ENCODE measurements at regions not wholly inside any gene's neighbourhood (a gene's known extent, or its start where the extent isn't known, plus 50 kb on each side); places are given as distances from the start of the nearest gene placed in this dataset.
"Not testable (repeated sequence)": the region's sequence is repeated elsewhere in the genome, so short reads cannot be mapped to it uniquely, and the experiment has no call there.

DNA sequence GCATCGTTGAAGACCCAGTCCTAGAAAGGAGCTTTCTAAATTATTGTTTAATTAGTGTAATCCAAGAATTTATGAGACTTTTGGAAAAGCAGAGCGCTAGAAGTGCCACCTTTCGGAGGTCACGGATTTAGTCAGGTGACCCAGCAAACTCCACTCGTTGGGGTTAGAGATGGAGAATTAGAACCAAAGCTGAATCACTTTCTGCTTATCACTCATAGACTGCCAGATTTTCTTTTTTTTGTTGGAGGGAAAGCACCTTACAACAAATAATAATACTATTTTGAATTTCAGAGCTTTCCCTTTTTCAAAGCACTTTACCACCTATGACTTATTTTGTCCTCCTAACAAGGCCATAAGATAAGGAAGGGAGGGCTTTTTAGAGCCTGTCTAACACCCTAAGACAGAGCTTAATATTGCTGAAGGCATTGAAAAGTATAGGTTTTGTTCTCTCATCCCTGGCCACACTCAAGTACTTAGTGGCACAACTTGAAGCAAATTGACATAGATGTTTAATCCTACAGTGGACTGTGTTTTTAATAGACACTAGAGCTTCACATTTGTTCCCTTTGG is 223.2 kb upstream of the PLGLB2 start:
- H3K9me3 ChIP-seq; DNase-seq; in situ Hi-C loops (cut with MboI; ENCODE audit: low pct_ligation_motif_present in 1 of 4, low pct_unique_long_range_greater_than_20kb in 1 of 4, low sequenced_read_pairs in 3 of 4); H3K27me3 ChIP-seq; H3K4me1 ChIP-seq; intact Hi-C loops (cut with DNase I; ENCODE audit: low total_unique reads); H3K36me3 ChIP-seq; H3K4me3 ChIP-seq: not testable (repeated sequence)
- WGBS, 2 donors (ENCODE audit: low coverage in 1 of 2) = 68% methylated on average over 5 of the region's 5 CpGs; no CpG with 5 or more reads in 1 of the 2 donors
- H3K27ac ChIP-seq = peak overlapping the region in 1 of 4 donors; percentile 13

DNA sequence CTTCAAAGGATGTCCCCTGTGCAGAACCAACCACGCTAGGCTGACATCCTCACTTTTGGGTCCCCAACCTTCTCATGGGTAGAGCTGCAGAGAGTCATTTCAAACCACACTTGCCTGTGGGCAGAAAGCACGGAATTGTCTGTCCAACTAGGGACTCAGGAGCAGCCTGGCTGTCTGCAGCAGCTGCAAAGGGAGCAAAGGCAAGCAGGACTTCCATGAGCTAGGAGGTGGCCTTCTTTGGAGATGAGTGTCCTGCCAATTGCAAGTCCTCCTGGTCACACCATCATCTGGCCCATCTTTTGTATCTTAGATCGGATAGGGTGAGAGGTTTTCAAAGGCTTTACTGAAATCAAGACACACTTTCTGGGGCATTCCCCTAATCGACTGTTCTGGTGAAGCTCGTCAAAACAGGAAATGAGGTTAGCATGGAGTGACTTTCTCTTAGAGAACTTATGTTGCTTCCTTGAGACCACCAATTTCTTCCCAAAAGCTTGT is 222.3 kb upstream of the PLGLB2 start:
- WGBS, 2 donors (ENCODE audit: low coverage in 1 of 2) = 63% methylated on average over 2 of the region's 5 CpGs; no CpG with 5 or more reads in 1 of the 2 donors
- in situ Hi-C loops (cut with MboI; ENCODE audit: low pct_ligation_motif_present in 1 of 4, low pct_unique_long_range_greater_than_20kb in 1 of 4, low sequenced_read_pairs in 3 of 4); H3K36me3 ChIP-seq; DNase-seq; H3K4me1 ChIP-seq; H3K4me3 ChIP-seq; H3K27ac ChIP-seq; H3K9me3 ChIP-seq; intact Hi-C loops (cut with DNase I; ENCODE audit: low total_unique reads); H3K27me3 ChIP-seq: not testable (repeated sequence)

DNA sequence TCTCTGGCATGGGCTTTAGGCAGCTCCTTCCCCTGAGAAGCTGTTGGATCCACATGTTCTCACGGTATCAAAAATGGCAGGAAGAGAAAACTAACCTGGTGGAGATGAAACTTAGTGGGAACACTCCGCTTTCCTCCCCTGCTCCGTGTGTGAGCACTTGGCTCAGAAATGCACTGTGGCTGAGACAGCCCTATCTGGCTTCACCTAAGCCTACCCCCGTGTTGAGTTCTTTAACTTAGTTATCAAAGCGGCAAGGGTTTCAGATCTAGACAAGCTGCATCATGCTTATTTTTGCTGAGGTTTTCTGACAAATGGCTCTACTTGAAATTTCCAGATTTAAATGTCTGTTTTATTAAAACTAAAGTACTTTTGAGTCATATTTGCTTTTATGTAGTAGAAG is 221.6 kb upstream of the PLGLB2 start:
- DNase-seq; intact Hi-C loops (cut with DNase I; ENCODE audit: low total_unique reads): not testable (repeated sequence)
- WGBS, 2 donors (ENCODE audit: low coverage in 1 of 2) = 60% methylated on average over 1 of the region's 5 CpGs; no CpG with 5 or more reads in 1 of the 2 donors

DNA sequence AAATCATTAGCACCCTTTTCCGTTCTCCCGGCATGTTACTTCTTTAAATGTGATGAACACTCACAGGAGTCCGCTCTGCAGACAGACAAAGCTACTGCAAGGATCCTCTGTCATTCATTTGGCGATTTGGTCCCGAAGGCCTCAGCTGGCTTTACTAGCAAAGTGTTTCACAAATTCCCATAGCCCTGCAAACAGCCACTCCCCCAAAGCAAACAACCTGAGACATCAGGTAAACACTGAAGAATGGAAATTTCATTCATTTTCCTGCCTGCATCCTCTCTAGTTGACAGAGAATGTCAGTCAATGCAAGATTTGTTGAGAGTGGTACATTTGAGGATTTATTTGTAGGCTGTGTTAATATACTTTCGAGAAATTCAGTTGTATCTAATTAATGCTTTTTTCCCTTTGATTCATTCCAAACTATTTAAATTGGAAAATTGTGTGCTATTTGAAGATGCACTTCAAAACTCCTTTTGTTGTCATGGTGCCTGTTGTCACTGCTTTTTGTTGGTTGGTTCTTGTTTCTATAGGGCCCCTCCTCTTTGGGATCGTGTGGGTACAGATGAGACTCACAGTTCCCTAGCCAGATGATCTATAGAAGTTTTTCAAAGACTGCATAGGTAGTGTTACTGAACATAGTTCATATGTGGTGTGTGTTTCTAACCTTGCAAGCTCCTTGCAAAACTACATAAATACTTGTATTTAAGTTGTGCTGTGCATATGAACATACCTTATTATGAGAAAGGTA is 215.7 kb upstream of the PLGLB2 start:
- intact Hi-C loops (cut with DNase I; ENCODE audit: low total_unique reads); DNase-seq; H3K4me3 ChIP-seq; in situ Hi-C loops (cut with MboI; ENCODE audit: low pct_ligation_motif_present in 1 of 4, low pct_unique_long_range_greater_than_20kb in 1 of 4, low sequenced_read_pairs in 3 of 4); H3K27me3 ChIP-seq; H3K4me1 ChIP-seq; H3K36me3 ChIP-seq; H3K9me3 ChIP-seq; H3K27ac ChIP-seq: not testable (repeated sequence)
- WGBS, 2 donors (ENCODE audit: low coverage in 1 of 2) = 71 to 86% methylated on average over 1 to 6 of the region's 7 CpGs

More for the DNA sequence above, 221.6 kb upstream of the PLGLB2 start:
- H3K4me1 ChIP-seq; H3K4me3 ChIP-seq; in situ Hi-C loops (cut with MboI; ENCODE audit: low pct_ligation_motif_present in 1 of 4, low pct_unique_long_range_greater_than_20kb in 1 of 4, low sequenced_read_pairs in 3 of 4); H3K27me3 ChIP-seq; H3K36me3 ChIP-seq; H3K27ac ChIP-seq; H3K9me3 ChIP-seq: not testable (repeated sequence)

DNA sequence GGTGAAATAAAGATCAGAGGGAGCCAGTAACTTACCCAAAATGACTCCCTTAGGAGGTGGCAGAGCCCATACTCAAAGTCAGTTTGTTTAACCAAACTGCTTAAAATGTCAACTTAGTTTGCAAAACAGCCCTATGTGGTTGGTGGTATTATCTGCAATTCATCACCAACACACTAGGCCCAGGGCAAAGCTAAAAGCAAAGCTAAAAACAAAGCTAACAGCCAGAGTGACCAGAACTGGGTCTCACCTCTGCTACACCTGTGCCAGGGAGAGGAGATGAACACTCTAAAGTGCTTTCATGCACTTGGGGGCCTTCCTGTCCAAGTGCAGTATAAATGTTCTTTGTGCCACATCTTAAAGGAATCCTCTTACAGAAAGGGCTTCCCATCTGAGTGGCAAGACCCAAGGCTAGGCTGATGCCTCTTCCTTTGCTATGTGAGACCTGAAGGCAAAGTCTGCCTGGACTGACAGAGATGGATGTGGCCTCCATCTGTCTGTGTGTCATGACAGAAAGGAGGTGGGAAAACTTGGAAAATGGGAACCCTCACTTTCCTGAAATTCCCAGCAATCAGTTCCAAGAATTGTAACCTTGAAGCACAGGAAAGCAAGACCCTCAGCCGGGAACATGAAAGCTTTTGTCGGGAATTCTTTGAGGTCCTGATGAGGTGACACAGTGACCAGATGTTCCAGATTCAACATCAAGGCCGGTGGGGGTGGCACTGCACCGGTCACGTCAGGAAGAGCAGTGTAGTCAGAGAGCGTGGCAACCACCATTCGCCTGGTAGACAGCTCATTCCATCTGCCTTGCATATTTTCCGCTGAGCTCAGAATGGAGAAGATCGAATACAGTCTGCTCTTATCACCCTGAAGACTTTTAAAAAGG is 214.3 kb upstream of the PLGLB2 start:
- H3K9me3 ChIP-seq; intact Hi-C loops (cut with DNase I; ENCODE audit: low total_unique reads); H3K36me3 ChIP-seq; H3K27me3 ChIP-seq; in situ Hi-C loops (cut with MboI; ENCODE audit: low pct_ligation_motif_present in 1 of 4, low pct_unique_long_range_greater_than_20kb in 1 of 4, low sequenced_read_pairs in 3 of 4); H3K4me3 ChIP-seq; H3K27ac ChIP-seq; DNase-seq; H3K4me1 ChIP-seq: not testable (repeated sequence)
- 60% methylated on average over 9 of the region's 9 CpGs; no CpG with 5 or more reads in 1 of the 2 donors for WGBS, 2 donors (ENCODE audit: low coverage in 1 of 2)

DNA sequence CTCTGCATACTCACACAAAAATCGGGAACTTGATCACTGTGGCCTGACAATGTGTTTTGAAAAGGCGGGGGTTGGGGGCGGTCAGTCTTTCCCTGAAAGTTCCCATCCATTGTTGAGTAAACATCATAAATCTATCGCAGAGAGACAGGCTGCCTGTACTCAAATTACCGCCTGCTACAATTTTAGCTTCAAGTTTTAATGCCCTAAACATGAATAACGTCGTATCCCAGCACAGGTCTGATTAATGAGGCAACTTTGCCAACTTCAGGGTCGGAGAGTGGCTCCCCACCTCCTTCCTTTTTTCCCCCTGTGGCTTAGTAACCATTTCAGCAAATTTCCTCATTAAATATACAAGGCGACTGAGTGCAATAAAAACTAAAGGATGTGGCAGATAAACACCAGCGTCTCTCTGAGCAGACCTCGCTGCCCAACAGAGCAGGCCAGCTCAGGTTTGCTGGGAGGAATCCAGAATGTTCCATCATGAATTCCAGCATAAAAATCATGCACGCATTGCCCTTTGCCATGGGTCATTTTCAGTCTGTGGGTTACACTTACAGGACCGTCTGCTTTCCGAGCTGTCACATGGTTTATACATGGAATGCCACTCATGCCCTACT is 213.5 kb upstream of the PLGLB2 start:
- WGBS, 2 donors (ENCODE audit: low coverage in 1 of 2) = 9% methylated on average over 4 of the region's 14 CpGs; no CpG with 5 or more reads in 1 of the 2 donors
- H3K27ac ChIP-seq; H3K4me1 ChIP-seq; H3K4me3 ChIP-seq; intact Hi-C loops (cut with DNase I; ENCODE audit: low total_unique reads); in situ Hi-C loops (cut with MboI; ENCODE audit: low pct_ligation_motif_present in 1 of 4, low pct_unique_long_range_greater_than_20kb in 1 of 4, low sequenced_read_pairs in 3 of 4); DNase-seq; H3K9me3 ChIP-seq; H3K36me3 ChIP-seq; H3K27me3 ChIP-seq: not testable (repeated sequence)

DNA sequence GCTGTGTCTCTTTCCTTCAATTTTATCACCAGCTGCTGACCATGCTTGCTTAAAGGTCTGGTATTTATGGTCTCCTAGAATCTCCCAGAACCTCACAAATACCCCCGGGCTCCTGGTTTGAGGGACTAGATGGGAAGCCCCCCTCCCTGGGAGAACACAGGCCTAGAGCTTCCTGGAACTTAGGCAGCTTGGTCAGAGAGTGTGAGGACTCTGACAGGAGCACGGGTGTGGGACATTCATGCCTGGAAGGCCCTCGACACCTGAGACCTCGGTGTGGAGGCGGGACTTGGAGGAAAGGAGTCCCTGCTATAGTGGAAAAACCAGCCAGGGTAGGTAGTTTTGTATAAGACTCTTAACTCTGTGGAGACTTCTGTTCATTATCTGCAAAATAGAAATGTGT is 211.5 kb upstream of the PLGLB2 start:
- H3K4me1 ChIP-seq; intact Hi-C loops (cut with DNase I; ENCODE audit: low total_unique reads); H3K27ac ChIP-seq; H3K36me3 ChIP-seq; DNase-seq; H3K9me3 ChIP-seq; H3K27me3 ChIP-seq; in situ Hi-C loops (cut with MboI; ENCODE audit: low pct_ligation_motif_present in 1 of 4, low pct_unique_long_range_greater_than_20kb in 1 of 4, low sequenced_read_pairs in 3 of 4); H3K4me3 ChIP-seq: not testable (repeated sequence)
- WGBS, 2 donors (ENCODE audit: low coverage in 1 of 2) = 80% methylated on average over 1 of the region's 5 CpGs; no CpG with 5 or more reads in 1 of the 2 donors

DNA sequence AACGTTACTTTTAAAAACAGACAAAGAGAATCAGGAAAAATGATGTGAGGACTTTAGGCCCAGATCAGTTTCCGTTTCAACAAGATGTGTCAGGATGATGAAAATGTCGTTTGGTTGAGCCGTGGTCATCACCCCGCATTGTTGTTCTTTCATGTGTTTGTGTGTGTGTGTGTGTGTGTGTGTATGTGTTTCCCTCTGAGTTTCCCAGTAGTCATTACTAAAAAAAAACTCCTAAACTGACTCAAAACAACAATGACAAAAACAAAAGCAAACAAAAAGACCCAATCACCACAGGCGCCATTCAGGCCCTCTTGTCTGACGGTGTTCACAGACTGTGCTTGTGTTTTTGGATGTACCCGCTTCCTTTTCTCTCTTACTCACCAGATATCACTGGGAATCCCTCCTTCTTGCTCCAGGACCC is 210.6 kb upstream of the PLGLB2 start:
- intact Hi-C loops (cut with DNase I; ENCODE audit: low total_unique reads); DNase-seq; H3K4me1 ChIP-seq; H3K9me3 ChIP-seq; H3K27ac ChIP-seq; H3K27me3 ChIP-seq; H3K36me3 ChIP-seq; in situ Hi-C loops (cut with MboI; ENCODE audit: low pct_ligation_motif_present in 1 of 4, low pct_unique_long_range_greater_than_20kb in 1 of 4, low sequenced_read_pairs in 3 of 4); H3K4me3 ChIP-seq: not testable (repeated sequence)
- WGBS, 2 donors (ENCODE audit: low coverage in 1 of 2) = 91% methylated on average over 8 of the region's 8 CpGs; no CpG with 5 or more reads in 1 of the 2 donors

DNA sequence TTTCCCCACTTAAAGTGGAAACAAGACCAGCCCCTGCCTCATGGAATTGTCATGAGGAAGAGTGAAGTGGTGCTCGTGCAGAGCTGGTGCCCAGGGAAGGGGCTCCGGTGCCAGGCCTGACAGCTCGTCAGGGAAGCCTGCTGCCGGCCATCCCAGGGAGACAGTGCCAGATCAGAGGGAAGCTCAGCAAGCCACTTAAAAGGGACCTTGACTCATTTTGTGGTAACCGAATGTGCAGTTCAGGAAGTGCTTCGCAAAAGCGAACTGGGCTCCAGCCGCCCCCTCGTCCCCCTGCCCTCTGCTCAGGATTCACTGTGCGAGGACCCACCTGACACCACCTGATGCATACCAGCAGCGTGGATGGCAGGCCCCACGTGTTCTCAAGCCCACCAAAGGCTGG is 209.6 kb upstream of the PLGLB2 start:
- DNase-seq; intact Hi-C loops (cut with DNase I; ENCODE audit: low total_unique reads); H3K27me3 ChIP-seq; H3K9me3 ChIP-seq; H3K4me3 ChIP-seq; H3K36me3 ChIP-seq; H3K27ac ChIP-seq; H3K4me1 ChIP-seq; in situ Hi-C loops (cut with MboI; ENCODE audit: low pct_ligation_motif_present in 1 of 4, low pct_unique_long_range_greater_than_20kb in 1 of 4, low sequenced_read_pairs in 3 of 4): not testable (repeated sequence)
- no CpG with 5 or more reads among the region's 12 CpGs for WGBS, 2 donors (ENCODE audit: low coverage in 1 of 2)
